OCI-LY1 (cell line): ENCODE measurements at regions not wholly inside any gene's neighbourhood (a gene's known extent, or its start where the extent isn't known, plus 50 kb on each side); places are given as distances from the start of the nearest gene placed in this dataset.

Experiments used
- H2AFZ ChIP-seq: fragments of 200-600 bp; sonication (generic), shearing (Covaris generic); 2 replicates; pipeline ENCODE4 v1.6.0; 2014; ENCODE audit warnings: antibody characterized with exemption, mild to moderate bottlenecking, low read length
- H3F3A ChIP-seq: fragments of 200-600 bp; sonication (generic), shearing (Covaris generic); 2 replicates; pipeline ENCODE4 v1.6.0; 2014; ENCODE audit warnings: mild to moderate bottlenecking, antibody characterized with exemption, low read length, moderate library complexity; ENCODE audit not compliant: insufficient read depth
- H3K27ac ChIP-seq: fragments of 200-600 bp; sonication (generic); 2 replicates; pipeline ENCODE4 v1.5.1; 2014; ENCODE audit warnings: low read length, mixed run types, mild to moderate bottlenecking, low read depth; ENCODE audit not compliant: poor library complexity, severe bottlenecking
- H3K27me3 ChIP-seq: fragments of 200-600 bp; sonication (generic); 2 replicates; pipeline ENCODE4 v1.6.0; 2014; ENCODE audit warnings: antibody characterized with exemption, mild to moderate bottlenecking, low read length, moderate library complexity; ENCODE audit not compliant: insufficient read depth
- H3K36me3 ChIP-seq: fragments of 200-600 bp; sonication (generic); 2 replicates; pipeline ENCODE4 v1.6.1; 2014; ENCODE audit warnings: mild to moderate bottlenecking, antibody characterized with exemption, low read length, moderate library complexity, mixed read lengths; ENCODE audit not compliant: insufficient read depth
- H3K4me1 ChIP-seq: fragments of 200-600 bp; sonication (generic); 2 replicates; pipeline ENCODE4 v1.5.1; 2014; ENCODE audit warnings: mild to moderate bottlenecking, low read length, moderate library complexity; ENCODE audit not compliant: insufficient read depth, severe bottlenecking
- H3K4me2 ChIP-seq: fragments of 200-600 bp; sonication (generic), shearing (Covaris generic); 2 replicates; pipeline ENCODE4 v1.6.1; 2014; ENCODE audit warnings: low read length
- H3K4me3 ChIP-seq: fragments of 200-600 bp; sonication (generic); 2 replicates; pipeline ENCODE4 v1.5.1; 2014; ENCODE audit warnings: low read length, low read depth, mild to moderate bottlenecking, mixed read lengths; ENCODE audit not compliant: poor library complexity, severe bottlenecking
- H3K79me2 ChIP-seq: fragments of 200-600 bp; shearing (Covaris generic); 2 replicates; pipeline ENCODE4 v1.6.1; 2016; ENCODE audit warnings: mixed run types, low read length, mixed read lengths; ENCODE audit not compliant: insufficient read depth
- H3K9ac ChIP-seq: fragments of 200-600 bp; sonication (generic), shearing (Covaris generic); 2 replicates; pipeline ENCODE4 v1.6.1; 2014; ENCODE audit warnings: mild to moderate bottlenecking, low read length, mixed read lengths
- H3K9me2 ChIP-seq: fragments of 200-600 bp; sonication (generic), shearing (Covaris generic); 2 replicates; pipeline ENCODE4 v1.6.1; 2014; ENCODE audit warnings: low read depth, mild to moderate bottlenecking, low read length, mixed read lengths
- H3K9me3 ChIP-seq: fragments of 200-600 bp; shearing (Covaris generic); 2 replicates; pipeline ENCODE4 v1.6.1; 2014; ENCODE audit warnings: low read length, mixed read lengths
- H4K20me1 ChIP-seq: fragments of 200-600 bp; sonication (generic), shearing (Covaris generic); 2 replicates; pipeline ENCODE4 v1.6.0; 2016; ENCODE audit warnings: mild to moderate bottlenecking, low read length; ENCODE audit not compliant: insufficient read depth
- CTCF ChIP-seq: fragments of 200-600 bp; sonication (generic), shearing (Covaris generic); IDR thresholded peaks from 2 replicates; pipeline ENCODE4 v1.5.1; 2017; ENCODE audit warnings: mild to moderate bottlenecking, antibody characterized with exemption, low read length, moderate library complexity, mixed read lengths
- EZH2 ChIP-seq: fragments of 200-600 bp; sonication (generic), shearing (Covaris generic); IDR thresholded peaks from 2 replicates; pipeline ENCODE4 v1.8.0; 2017; ENCODE audit warnings: borderline replicate concordance, mixed run types, mild to moderate bottlenecking, antibody characterized with exemption, low read length, moderate library complexity, mixed read lengths

DNA sequence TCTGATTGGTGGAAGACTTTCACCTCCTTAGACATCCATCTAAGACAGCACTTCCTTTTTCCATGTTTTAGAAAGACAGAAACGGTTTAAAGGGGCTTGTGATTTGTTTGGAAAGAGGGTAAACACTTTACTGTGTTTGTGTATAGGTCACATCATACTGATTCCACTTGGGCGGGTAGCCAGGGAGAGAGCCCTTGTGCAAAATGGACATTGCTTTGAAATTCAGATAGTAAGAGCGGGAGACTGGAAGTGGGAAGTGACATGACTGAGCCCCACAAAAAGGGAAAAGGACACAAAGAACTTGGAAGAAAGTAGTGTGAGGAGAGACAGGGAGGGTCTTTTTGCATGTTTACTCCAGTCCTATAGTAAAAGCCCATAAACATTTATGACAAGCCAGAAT, 195.6 kb upstream of the CNTN4 start:
- Histone ChIP-seq H3K27me3 (no peaks in the 10 kb centered on the region), H3K79me2 (no peaks in the 10 kb centered on the region), H2AFZ (no peak overlapping the region), H3K4me3 (no peak overlapping the region), H3K27ac (no peak overlapping the region), H3K36me3 (no peaks in the 10 kb centered on the region), H3K4me2 (no peak overlapping the region), H4K20me1 (no peaks in the 10 kb centered on the region), H3K4me1 (no peaks in the 10 kb centered on the region), H3K9ac (no peak overlapping the region), H3F3A (no peaks in the 10 kb centered on the region), H3K9me3 (no peaks in the 10 kb centered on the region), H3K9me2 (no peaks in the 10 kb centered on the region)
- TF ChIP-seq EZH2 (no peak), CTCF (no peak)

GRCh38 chr3:1907911-1908310, 190.8 kb upstream of the CNTN4 start:
- Histone ChIP-seq H3F3A (no peaks in the 10 kb centered on the region), H3K79me2 (no peaks in the 10 kb centered on the region), H3K27ac (no peak overlapping the region), H3K9ac (no peak overlapping the region), H4K20me1 (no peaks in the 10 kb centered on the region), H3K4me1 (no peaks in the 10 kb centered on the region), H2AFZ (no peak overlapping the region), H3K9me3 (no peaks in the 10 kb centered on the region), H3K27me3 (no peaks in the 10 kb centered on the region), H3K9me2 (no peaks in the 10 kb centered on the region), H3K36me3 (no peaks in the 10 kb centered on the region), H3K4me3 (no peak overlapping the region), H3K4me2 (no peak overlapping the region)
- TF ChIP-seq CTCF (no peak), EZH2 (no peak)

DNA sequence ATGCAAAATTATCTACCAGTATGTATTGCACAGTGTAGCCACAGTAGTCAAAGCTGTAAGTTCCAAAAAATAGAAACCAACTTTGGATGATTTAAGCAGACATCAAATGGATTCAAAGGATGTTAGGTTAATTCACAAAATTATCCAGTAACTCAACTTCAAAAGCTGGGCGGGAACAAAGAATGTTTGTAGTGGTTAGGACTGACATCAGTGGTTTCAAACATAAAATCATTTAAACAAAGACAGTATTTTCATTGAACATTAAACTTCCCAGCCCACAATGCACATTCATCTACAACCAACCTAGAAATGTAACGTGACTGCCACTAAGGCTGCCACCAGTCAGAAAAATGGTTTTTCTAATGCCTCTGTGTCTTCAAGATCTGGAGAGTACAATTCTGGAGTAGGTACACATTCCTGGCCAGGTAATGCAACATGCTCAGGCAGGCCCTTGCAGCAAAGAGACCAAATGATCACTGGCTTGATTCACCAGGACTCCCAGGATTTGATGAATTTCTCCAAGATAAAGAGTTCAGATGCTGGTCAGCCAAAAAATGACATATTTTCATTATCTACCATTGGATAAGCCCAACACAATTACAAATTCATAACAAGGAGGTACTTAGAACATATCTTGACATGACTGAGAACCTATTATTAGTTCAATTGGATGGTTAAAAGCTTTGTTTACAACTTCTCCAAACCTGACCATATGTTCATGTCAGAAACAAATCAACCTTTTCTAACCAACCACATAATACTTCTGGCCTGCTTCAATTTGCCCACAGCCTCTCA, 189.8 kb upstream of the CNTN4 start:
- H3K9me3 ChIP-seq = no peaks in the 10 kb centered on the region
- H3K9me2 ChIP-seq = no peaks in the 10 kb centered on the region
- no peaks in the 10 kb centered on the region for H3K79me2 ChIP-seq
- H3K4me1 ChIP-seq = no peaks in the 10 kb centered on the region
- H3F3A ChIP-seq = no peaks in the 10 kb centered on the region
- no peaks in the 10 kb centered on the region for H3K27me3 ChIP-seq
- no peaks in the 10 kb centered on the region for H4K20me1 ChIP-seq
- TF ChIP-seq EZH2 = no peak
- TF ChIP-seq CTCF = no peak
- H3K36me3 ChIP-seq = no peaks in the 10 kb centered on the region
- no peak overlapping the region for H3K9ac ChIP-seq
- no peak overlapping the region for H2AFZ ChIP-seq
- no peak overlapping the region for H3K4me3 ChIP-seq
- H3K4me2 ChIP-seq = no peak overlapping the region
- H3K27ac ChIP-seq = no peak overlapping the region
